Neural cell (in vitro differentiated cells): ENCODE measurements at regions not wholly inside any gene's neighbourhood (a gene's known extent, or its start where the extent isn't known, plus 50 kb on each side); places are given as distances from the start of the nearest gene placed in this dataset.

Source experiments
- H2AFZ ChIP-seq: fragments of 200-600, 300-800 bp; sonication (generic), shearing (Covaris generic); 2 replicates; pipeline ENCODE4 v1.6.0; 2014; ENCODE audit warnings: low read depth, mild to moderate bottlenecking, antibody characterized with exemption, low read length, moderate library complexity
- H3F3A ChIP-seq: fragments of 200-600 bp; shearing (Covaris generic); 2 replicates; pipeline ENCODE4 v1.6.1; 2016; ENCODE audit warnings: mild to moderate bottlenecking, moderate library complexity, mixed read lengths, antibody characterized with exemption, low read length; ENCODE audit not compliant: insufficient read depth, poor library complexity, severe bottlenecking
- H3K27ac ChIP-seq: fragments of 200-600, 300-800 bp; sonication (generic), shearing (Covaris generic); 2 replicates; pipeline ENCODE4 v1.5.1; 2014; ENCODE audit warnings: mild to moderate bottlenecking, low read length, moderate library complexity
- H3K27me3 ChIP-seq: fragments of 300-800, 200-600 bp; sonication (generic), shearing (Covaris generic); 2 replicates; pipeline ENCODE4 v1.6.0; 2014; ENCODE audit warnings: mild to moderate bottlenecking, low read depth, low read length, moderate library complexity; ENCODE audit not compliant: insufficient read depth
- H3K36me3 ChIP-seq: fragments of 300-800, 200-600 bp; sonication (generic), shearing (Covaris generic); 2 replicates; pipeline ENCODE4 v1.5.1; 2014; ENCODE audit warnings: mild to moderate bottlenecking, antibody characterized with exemption, low read length, moderate library complexity; ENCODE audit not compliant: insufficient read depth
- H3K4me2 ChIP-seq: fragments of 300-800, 200-600 bp; sonication (generic), shearing (Covaris generic); 2 replicates; pipeline ENCODE4 v1.6.0; 2014; ENCODE audit warnings: mild to moderate bottlenecking, low read length
- H3K4me3 ChIP-seq: fragments of 300-800, 200-600 bp; sonication (generic), shearing (Covaris generic); 2 replicates; pipeline ENCODE4 v1.5.1; 2014; ENCODE audit warnings: mild to moderate bottlenecking, low read length, moderate library complexity
- H3K79me2 ChIP-seq: fragments of 200-600 bp; shearing (Covaris generic); replicated peaks from 2 replicates; pipeline ENCODE4 v1.6.0; 2014; ENCODE audit warnings: mild to moderate bottlenecking, low read length, moderate library complexity; ENCODE audit not compliant: insufficient read depth
- H3K9ac ChIP-seq: fragments of 300-800, 200-600 bp; sonication (generic), shearing (Covaris generic); 2 replicates; pipeline ENCODE4 v1.6.1; 2016; ENCODE audit warnings: mild to moderate bottlenecking, low read length, mixed read lengths
- H3K9me2 ChIP-seq: fragments of 200-600 bp; shearing (Covaris generic); 2 replicates; pipeline ENCODE4 v1.6.1; 2016; ENCODE audit warnings: mild to moderate bottlenecking, low read length, mixed read lengths; ENCODE audit not compliant: insufficient read depth
- H3K9me3 ChIP-seq: fragments of 200-600, 300-800 bp; sonication (generic), shearing (Covaris generic); 2 replicates; pipeline ENCODE4 v1.6.1; 2016; ENCODE audit warnings: mild to moderate bottlenecking, mixed run types, low read length, moderate library complexity, mixed read lengths
- H4K20me1 ChIP-seq: fragments of 200-600 bp; shearing (Covaris generic); 2 replicates; pipeline ENCODE4 v1.6.1; 2016; ENCODE audit warnings: mild to moderate bottlenecking, mixed run types; ENCODE audit not compliant: insufficient read depth
- CTCF ChIP-seq: fragments of 450-650 bp; IDR thresholded peaks from 2 replicates; pipeline ENCODE4 v1.5.1; 2014; ENCODE audit warnings: antibody characterized with exemption, mild to moderate bottlenecking, moderate library complexity; ENCODE audit not compliant: poor library complexity, severe bottlenecking
- EP300 ChIP-seq: fragments of 450-650 bp; conservative IDR thresholded peaks from 2 replicates; pipeline ENCODE4 v1.6.1; 2014; ENCODE audit warnings: antibody characterized with exemption, mild to moderate bottlenecking, moderate library complexity; ENCODE audit not compliant: poor library complexity, severe bottlenecking
- EZH2 ChIP-seq: fragments of 200-600, 300-800 bp; shearing (Covaris generic), sonication (generic); IDR thresholded peaks from 2 replicates; pipeline ENCODE4 v1.6.1; 2014; ENCODE audit warnings: antibody characterized with exemption, low read length, borderline replicate concordance, mild to moderate bottlenecking; ENCODE audit not compliant: insufficient read depth, poor library complexity, severe bottlenecking
- MXI1 ChIP-seq: fragments of 450-650 bp; conservative IDR thresholded peaks from 2 replicates; pipeline ENCODE4 v1.6.1; 2014; ENCODE audit warnings: antibody characterized with exemption, mild to moderate bottlenecking; ENCODE audit not compliant: poor library complexity, severe bottlenecking
- POLR2AphosphoS5 ChIP-seq: IDR thresholded peaks from 2 replicates; pipeline ENCODE4 v1.6.1; 2012
- RAD21 ChIP-seq: fragments of 450-650 bp; conservative IDR thresholded peaks from 2 replicates; pipeline ENCODE4 v1.6.1; 2014; ENCODE audit warnings: antibody characterized with exemption, mild to moderate bottlenecking, moderate library complexity
- SMC3 ChIP-seq: fragments of 450-650 bp; conservative IDR thresholded peaks from 2 replicates; pipeline ENCODE4 v1.6.1; 2014; ENCODE audit warnings: antibody characterized with exemption, mild to moderate bottlenecking, moderate library complexity; ENCODE audit not compliant: poor library complexity
- TAF1 ChIP-seq: IDR thresholded peaks from 2 replicates; pipeline ENCODE4 v1.6.1; 2012; ENCODE audit warnings: low read depth
- TF ChIP-seq, protein P1 (sequence below): IDR thresholded peaks from 2 replicates; pipeline ENCODE4 v1.6.1; 2012; ENCODE audit warnings: borderline replicate concordance

DNA sequence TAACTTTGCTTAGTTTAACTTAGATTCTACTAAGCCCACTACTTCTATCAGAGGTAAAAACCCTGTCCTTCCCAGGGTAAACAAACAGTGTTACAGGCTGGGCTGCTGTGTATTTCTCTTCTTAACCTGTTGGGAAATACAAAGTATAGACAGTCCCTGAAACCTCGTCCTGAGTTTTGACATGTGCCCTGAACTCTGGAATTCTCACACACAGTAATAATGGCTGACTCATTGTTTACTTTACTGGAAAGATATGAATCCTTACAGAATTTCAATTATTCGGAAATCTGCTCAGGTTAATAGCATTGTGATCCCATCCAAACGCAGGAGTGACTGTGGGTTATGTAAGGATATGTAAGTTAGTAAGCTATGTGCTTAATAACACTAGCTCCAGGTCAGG lies 199.1 kb downstream of the TMEM114 start:
- Histone ChIP-seq H3K27ac (no peak overlapping the region), H3K9me2 (no peaks in the 10 kb centered on the region), H3K9me3 (no peaks in the 10 kb centered on the region), H3K9ac (no peak overlapping the region), H3F3A (no peaks in the 10 kb centered on the region), H3K79me2 (no peaks in the 10 kb centered on the region), H3K27me3 (no peaks in the 10 kb centered on the region), H3K36me3 (no peaks in the 10 kb centered on the region), H3K4me2 (no peak overlapping the region), H4K20me1 (no peaks in the 10 kb centered on the region), H2AFZ (no peak overlapping the region), H3K4me3 (no peak overlapping the region)
- TF ChIP-seq EZH2 (no peak), MXI1 (no peak), TAF1 (no peak), CTCF (no peak), EP300 (no peak), SMC3 (no peak), POLR2AphosphoS5 (no peak), RAD21 (no peak)
- TF ChIP-seq, protein P1, sequence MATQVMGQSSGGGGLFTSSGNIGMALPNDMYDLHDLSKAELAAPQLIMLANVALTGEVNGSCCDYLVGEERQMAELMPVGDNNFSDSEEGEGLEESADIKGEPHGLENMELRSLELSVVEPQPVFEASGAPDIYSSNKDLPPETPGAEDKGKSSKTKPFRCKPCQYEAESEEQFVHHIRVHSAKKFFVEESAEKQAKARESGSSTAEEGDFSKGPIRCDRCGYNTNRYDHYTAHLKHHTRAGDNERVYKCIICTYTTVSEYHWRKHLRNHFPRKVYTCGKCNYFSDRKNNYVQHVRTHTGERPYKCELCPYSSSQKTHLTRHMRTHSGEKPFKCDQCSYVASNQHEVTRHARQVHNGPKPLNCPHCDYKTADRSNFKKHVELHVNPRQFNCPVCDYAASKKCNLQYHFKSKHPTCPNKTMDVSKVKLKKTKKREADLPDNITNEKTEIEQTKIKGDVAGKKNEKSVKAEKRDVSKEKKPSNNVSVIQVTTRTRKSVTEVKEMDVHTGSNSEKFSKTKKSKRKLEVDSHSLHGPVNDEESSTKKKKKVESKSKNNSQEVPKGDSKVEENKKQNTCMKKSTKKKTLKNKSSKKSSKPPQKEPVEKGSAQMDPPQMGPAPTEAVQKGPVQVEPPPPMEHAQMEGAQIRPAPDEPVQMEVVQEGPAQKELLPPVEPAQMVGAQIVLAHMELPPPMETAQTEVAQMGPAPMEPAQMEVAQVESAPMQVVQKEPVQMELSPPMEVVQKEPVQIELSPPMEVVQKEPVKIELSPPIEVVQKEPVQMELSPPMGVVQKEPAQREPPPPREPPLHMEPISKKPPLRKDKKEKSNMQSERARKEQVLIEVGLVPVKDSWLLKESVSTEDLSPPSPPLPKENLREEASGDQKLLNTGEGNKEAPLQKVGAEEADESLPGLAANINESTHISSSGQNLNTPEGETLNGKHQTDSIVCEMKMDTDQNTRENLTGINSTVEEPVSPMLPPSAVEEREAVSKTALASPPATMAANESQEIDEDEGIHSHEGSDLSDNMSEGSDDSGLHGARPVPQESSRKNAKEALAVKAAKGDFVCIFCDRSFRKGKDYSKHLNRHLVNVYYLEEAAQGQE = no peak

DNA sequence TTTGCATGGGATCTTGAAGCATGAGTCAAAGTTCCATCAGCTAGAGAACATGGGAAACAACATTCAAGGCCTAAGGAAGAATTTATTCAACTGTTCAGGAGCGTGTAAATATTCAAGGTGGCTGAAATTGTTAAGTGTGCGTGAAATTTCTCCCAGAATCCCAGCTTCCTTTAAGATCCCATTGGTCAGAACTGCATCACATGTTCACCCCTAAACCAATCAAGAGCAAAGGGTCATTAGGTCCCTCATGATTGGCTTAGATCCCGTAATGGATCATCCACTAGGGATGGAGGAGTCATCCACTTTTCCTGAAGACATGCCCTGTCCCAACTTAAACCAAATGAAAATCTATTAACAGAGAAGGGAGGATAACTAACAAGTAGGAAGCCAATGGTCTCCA lies 201.6 kb downstream of the TMEM114 start:
- H2AFZ ChIP-seq = no peak overlapping the region
- H3F3A ChIP-seq = no peaks in the 10 kb centered on the region
- H3K79me2 ChIP-seq = no peaks in the 10 kb centered on the region
- no peak overlapping the region for H3K4me2 ChIP-seq
- H3K27ac ChIP-seq = no peak overlapping the region
- H3K4me3 ChIP-seq = no peak overlapping the region
- TF ChIP-seq POLR2AphosphoS5 (no peak), SMC3 (no peak), RAD21 (no peak), CTCF (no peak), TAF1 (no peak)
- TF ChIP-seq, protein P1 = no peak
- H3K9me2 ChIP-seq = no peaks in the 10 kb centered on the region
- no peak overlapping the region for H3K9ac ChIP-seq
- no peaks in the 10 kb centered on the region for H4K20me1 ChIP-seq
- no peaks in the 10 kb centered on the region for H3K27me3 ChIP-seq
- no peaks in the 10 kb centered on the region for H3K9me3 ChIP-seq
- no peaks in the 10 kb centered on the region for H3K36me3 ChIP-seq
